Superior temporal gyrus (tissue), 1 donor: ENCODE measurements at regions not wholly inside any gene's neighbourhood (a gene's known extent, or its start where the extent isn't known, plus 50 kb on each side); places are given as distances from the start of the nearest gene placed in this dataset.
"Not testable (repeated sequence)": the region's sequence is repeated elsewhere in the genome, so short reads cannot be mapped to it uniquely, and the experiment has no call there.

Experiments used
- DNase-seq: peaks from one replicate; pipeline ENCODE4 v3.0.0-alpha.2; 2016; ENCODE audit errors: extremely low spot score

DNA sequence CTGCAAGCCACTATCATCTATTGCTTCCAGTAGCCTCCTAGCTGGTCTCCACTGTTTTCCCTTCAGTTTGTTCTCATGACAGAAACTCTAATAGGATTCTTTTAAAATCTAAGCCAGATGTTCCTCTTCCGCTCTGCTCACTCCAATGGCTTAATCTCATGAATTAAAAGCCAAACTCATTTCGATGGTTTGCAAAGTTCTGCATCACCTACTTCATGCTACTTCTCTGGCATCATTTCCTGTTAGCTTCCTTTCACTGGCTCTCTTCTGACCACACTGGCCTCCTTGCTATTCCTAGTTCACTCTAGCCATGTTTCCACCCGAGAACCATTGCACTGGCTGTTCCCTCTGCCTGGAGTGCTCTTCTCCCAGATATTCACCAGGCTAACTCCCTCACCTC is 102.0 kb upstream of the LSM6 start:
- DNase-seq: no peak

DNA sequence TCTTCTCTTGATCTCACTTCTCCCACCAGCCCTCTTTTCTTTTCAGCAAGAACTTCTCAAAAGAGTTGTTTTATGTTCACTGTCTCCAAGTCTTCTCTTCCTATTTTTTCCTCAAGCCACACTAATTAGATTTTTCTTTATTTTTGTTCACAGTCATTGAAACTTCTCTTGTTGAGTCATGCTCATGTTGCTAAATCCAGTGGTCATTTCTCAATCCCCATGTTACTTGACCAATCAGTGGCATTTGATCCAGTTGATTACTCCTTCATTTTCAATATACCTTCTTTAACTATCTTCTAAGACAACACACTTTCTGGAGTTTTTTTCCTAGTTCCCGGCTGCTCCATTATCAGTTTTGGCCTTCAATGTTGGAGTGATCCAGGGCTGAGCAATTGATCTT is 103.1 kb upstream of the LSM6 start:
- no peak for DNase-seq

DNA sequence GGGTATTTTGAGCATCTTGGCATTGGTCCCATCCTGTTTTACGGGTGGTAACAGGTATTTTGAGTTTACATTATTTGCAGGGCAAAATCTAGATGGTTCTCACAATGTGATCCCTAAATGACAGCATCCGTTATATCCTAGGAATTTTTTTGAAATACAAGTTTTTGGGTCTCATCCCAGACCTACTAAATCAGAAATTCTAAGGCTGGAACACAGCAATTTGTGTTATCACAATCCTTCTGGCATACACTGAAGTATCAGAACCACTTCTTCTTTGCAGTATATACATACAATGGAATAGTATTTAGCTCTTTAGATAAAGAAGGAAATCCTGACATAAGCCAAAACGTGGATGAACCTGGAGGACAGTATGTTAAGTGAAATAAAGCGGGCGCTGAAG is 104.1 kb upstream of the LSM6 start:
- DNase-seq: no peak

DNA sequence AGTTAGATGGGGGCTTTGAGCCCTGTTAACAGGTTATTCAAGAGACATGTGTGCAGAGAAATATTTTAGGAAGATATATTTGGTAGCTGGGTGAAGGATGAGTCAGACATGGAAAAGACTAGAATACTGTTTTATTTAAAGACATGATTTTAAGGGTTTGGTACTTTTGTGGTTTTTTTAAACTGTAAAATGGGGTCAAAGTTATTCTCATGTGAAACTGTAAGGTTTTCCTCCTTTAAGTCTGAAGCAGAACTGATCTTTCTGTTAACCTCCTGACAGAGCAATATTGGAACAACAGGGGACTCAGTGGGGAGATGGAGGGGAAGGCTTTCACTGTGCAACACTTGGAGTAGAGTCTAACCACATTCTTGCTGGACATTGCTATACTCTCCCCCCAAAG is 112.4 kb upstream of the LSM6 start:
- DNase-seq: no peak

DNA sequence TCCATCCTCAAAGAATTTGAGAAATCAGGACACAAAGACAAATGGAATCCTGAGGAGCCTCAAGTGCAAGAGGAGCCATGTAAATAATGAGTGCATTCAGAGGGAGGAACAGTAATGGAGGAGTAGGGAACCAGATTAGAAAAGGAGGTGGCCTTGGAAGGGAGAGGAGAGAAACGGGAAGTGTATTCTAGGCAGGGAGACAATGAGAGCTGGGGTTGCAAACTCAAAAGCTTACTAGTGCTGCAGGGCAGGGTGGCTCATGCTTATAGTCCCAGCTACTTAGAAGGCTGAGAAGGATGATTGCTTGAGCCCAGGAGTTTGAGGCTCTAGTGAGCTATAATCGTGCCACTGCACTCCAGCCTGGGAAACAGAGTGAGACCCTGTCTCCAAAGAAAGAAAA is 113.2 kb upstream of the LSM6 start:
- DNase-seq: no peak

DNA sequence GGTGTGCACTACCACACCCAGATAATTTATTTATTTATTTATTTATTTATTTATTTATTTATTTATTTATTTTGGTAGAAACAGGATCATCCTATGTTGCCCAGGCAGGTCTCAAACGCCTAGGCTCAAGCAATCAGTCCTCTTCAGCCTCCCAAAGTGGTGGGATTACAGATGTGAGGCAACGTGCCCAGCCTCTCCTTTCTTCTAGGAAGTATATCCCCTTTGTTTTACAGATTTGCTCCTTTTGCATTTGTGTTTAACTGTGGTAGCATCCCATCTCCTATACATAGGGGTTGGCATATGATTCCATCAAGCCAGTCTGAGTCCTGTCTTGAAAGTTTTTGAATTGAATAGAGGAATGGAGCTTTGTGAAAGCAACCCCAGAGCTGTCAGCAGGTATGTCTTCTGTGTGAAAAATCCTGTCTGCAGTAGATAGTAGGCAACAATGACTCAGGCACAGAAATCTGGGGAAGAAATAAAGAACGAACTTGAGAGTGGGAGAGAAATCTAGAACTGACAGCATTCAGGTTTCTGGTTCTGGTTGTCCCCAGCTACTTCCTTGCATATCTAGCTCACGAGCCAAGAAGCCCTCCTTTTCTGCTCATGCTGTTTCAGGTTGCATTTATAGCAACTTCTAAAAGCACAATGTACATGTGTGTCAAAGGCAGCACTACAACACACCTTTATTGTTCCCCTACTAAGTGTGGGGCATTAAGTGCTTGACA is 113.7 kb upstream of the LSM6 start:
- no peak for DNase-seq

DNA sequence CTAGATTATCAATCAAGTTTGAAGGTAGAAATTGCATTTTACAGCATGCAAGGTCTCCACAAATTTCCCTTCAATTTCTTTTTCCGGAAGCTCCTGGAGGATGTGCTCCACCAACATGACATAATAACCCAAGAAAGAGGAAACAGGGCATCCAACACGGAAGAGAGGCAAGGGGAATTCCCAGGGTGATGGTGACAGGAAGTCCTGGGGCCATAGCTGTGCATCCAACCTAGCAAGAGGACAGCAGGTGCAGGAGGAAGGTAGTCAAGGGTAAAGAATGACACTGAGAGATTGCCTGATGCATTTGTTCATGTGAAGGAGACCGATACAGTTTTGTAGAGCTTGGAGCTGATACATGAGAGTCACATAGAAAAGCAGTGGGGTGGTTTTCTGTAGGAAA is 115.7 kb upstream of the LSM6 start:
- no peak for DNase-seq

DNA sequence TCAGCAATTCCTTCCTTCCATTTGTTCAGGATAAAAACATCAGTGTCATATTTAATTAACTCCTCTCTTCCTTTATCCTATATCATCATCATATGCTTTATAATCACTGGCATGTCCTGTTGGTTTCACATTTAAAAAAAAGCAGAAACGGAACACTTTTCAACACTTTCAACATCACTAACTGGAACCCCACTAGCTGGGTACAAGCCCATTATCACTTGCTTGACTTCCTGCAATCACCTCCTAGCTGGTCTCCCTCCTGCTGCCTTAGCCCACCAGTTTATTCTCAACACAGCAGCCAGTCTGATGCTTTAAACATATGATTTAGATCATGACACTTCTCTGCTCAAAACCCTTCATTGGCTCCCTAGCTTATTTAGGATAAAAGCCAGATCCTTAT is 116.4 kb upstream of the LSM6 start:
- DNase-seq: no peak

DNA sequence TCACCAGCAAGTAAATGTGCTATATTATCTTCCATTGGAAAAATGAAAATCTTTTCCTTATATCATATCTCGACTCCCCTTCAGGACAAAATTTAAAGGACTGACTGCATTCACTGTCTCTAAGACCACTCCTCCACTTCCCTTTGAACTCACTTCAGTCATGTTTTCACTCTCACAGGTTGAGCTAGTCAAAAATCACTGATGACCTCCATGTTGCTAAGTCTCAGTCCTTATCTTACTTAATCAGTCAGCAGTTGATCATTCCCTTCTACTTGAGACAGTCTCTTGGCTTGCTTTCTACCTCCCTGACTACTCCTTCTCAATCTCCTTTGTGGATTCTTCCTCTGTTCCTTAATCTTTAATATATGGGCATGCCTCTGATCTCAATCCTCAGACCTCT is 117.0 kb upstream of the LSM6 start:
- DNase-seq: no peak

DNA sequence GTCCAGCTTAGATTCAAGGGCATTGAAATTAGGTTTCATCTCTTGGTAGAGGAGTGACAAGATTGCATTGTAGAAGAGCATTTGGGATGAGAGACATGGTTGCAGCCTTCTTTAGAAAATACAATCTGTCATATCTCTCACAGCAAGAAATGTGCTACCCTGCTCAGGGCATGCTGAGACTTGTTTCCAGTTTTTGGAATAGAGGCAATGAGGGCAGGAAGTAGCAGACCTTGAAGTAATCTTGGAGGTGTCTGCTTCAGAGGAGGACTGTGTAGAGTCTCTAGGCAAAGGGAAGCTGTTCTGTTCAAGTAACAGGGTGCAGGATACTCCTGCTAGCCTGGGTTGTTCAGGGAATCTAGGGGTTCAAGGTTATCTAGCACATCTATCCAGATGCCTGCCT is 116.1 kb upstream of the ZNF827 start:
- DNase-seq: no peak

DNA sequence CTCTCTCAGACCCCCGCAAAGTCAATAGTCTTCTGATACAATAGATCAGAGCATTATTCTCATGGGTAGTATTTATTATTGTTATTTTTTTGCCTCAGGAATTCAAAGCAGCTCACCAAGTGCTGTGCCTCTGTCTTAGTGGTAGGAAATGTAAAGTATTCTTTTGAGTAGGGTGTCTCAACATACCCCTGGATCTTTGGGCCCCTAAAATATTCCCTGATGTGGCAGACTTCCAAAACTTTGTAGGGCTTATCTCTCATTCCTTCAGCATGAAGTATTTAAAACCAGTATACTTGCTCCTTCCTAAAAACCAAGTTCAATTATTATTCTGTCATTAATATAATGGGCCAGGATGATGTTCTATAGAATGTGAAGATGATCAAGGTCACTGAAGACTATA is 115.3 kb upstream of the ZNF827 start:
- no peak for DNase-seq

DNA sequence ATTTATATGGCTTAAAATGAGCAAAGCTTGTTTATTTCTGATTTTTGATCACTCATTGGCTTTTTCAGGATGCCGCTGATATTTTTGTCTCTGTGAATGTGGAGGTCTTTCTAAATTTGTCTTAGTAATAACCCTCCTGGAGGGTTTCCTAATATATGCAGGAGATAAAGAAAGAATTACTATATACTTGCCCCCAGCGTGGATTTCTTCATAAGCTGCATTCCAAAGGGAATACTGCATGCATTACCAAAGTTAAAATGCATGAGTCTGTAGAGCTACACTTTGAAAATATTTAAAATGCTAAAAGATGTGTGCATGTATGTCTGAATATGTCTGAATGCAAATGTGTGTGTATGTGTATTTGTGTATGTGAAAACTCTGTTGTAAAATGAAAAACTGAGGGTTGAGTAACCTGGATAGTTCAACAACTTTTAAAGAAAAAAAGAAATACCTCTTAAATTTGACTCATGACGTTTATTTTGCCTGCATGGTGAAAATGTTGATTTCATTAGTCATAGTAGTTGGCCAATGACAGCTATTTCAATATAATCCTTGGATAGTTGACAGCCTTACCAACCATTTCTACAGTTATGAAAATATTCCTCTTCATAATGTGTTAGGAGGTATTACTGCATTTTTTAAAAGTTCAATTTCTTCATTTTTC is 113.2 kb upstream of the ZNF827 start:
- DNase-seq: no peak

DNA sequence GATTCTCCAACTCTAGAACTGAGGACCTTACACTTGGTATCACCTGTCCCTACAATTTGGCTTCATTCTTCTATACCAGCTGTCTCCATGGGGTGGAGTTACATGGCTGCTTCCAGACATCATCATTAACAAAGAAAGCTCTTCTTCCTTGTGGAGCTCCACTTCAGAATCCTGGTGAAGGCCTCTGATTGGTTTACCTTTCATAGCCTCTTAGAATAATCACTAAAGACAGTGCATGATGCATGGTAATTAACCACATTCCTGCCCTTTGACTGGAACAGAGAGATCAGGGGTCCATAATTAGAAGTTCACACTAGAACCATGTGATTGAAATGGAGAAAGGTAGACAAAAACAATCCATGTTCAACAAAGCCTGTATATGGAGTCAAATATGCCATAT is 112.6 kb upstream of the ZNF827 start:
- DNase-seq: no peak

DNA sequence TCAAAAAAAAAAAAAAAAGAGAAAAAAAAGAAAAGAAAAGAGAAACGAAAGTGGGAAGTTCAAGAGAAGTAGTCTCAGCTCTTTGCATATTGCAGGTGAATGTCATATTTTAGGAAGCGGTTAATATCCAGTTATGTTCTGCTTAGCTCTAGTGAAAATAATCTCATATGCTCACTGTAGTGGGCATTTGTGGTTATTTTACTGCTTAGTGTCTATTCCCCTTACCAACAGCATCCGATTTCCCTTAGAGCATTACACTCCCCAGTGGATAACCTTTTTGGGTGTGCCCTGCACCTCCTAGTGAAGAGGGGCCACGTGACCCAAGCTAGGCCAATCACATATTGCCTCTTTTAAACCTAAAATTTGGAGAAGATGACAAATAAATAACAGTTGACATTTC is 111.2 kb upstream of the ZNF827 start:
- DNase-seq: no peak

DNA sequence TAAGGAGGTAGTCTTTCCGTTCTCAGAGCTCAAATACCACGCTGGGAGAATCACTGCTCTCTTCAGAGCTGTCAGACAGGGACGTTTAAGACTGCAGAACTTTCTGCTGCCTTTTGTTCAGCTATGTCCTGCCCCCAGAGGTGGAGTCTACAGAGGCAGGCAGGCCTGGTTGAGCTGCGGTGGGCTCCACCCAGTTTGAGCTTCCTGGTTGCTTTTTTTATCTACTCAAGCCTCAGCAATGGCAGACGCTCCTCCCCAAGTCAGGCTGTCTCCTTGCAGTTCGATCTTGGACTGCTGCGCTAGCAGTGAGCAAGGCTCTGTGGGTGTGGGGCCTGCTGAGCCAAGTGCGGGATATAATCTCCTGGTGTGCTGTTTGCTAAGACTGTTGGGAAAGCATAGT is 109.1 kb upstream of the ZNF827 start:
- not testable (repeated sequence) for DNase-seq

DNA sequence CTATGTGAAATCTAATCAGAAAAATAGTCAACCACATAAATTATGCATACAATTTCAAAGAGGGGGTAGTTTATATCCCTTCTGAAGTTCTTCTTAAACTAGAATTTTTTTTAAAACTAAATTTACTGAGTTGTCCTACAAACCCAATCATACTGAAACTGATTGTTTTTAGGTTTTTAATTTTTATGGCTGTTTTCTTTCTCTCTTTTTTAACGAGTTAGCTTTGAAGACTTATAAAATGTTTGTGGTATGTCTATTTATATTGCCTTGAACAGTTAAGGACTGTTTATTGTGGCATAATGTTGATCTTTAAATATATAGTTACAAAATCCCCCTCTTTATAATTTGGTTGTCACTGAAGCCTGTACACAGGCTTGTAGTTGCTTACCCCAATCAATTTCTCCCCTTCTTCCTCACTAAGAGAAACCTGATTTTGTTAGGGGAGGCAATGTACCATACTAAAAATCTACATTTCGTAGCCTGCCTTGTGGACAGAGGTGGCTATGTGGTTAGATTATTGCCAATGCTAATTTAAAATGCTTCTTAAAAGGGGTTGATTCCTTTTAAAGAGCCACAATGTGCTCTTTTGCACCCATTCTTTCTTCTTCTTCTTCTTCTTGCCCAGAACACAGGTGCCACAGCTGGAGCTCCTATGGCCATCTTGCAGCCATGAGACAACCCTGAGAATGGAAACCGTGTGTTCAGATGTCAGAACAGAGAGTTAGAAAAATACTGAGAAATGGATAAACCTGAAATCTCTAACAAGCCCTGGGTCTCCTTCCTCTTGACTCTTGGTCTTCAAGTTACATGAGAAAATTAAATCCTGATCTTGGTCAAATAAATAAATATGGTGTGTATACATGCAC is 102.7 kb upstream of the ZNF827 start:
- no peak for DNase-seq

DNA sequence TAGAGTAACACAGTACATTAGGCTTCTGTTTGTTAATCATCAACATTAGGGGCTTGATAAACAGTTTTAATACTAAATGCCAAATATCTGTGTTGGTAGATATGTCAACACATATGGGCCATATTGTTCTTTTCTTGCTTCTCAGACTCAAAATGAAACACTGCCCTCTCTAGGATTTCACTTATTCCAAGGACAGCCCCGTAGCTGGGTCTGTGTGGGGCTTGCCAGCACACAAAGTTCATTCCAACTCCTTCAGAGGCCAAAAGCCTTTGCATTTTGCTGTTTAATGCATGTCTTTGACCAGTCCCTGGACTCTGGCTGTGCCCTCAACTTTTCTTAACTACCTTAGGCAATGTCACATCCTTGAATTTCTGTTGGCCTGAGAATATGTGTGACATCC is 102.0 kb upstream of the ZNF827 start:
- DNase-seq: no peak

DNA sequence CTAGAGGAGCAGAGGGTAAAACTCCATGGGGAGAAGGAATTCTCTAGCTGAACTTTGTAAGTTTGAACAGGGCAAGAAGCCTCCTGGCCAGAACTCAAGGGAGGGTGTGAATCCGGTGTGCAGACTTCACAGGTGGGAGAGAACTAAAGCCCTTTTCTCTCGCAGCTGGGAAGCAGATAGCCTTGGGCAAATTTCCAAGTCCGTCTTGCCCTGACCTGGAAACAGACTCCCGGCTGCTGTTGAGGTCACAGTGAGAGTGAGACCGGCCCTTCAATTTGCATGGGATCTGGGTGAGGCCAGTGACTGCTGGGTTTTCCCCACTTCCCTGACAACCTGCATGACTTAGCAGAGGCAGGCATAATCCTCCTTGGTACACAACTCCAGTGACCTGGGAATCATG is 94.5 kb upstream of the ZNF827 start:
- no peak for DNase-seq

DNA sequence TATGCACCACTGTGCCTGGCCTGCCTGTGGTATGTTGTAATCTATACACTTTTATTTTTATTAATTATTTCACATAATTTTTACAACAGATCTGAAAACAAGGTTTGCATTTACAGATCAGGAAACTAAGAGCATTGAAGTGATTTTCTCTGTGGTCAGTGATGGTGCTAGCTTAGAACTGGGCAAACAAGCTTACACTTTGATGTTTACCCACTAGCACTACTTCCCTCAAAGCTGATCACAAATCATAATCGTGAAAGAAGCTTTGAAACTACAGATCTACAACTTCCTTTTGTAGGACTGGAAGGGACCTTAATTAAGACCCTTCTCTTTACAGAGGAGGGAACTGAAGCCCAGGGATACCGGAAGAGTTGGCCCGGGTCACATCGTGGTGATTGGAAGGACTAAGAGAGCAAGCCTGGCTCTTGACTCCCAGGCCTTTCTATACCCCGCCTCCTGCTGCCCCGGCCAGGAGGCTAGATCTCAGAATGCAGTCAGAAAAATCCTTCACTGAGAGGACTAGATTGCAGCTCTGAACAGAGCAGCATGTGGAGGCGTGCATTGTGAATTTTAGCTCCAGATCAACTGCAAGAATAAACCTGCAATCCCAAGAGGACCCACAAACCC is 93.7 kb upstream of the ZNF827 start:
- DNase-seq: no peak

DNA sequence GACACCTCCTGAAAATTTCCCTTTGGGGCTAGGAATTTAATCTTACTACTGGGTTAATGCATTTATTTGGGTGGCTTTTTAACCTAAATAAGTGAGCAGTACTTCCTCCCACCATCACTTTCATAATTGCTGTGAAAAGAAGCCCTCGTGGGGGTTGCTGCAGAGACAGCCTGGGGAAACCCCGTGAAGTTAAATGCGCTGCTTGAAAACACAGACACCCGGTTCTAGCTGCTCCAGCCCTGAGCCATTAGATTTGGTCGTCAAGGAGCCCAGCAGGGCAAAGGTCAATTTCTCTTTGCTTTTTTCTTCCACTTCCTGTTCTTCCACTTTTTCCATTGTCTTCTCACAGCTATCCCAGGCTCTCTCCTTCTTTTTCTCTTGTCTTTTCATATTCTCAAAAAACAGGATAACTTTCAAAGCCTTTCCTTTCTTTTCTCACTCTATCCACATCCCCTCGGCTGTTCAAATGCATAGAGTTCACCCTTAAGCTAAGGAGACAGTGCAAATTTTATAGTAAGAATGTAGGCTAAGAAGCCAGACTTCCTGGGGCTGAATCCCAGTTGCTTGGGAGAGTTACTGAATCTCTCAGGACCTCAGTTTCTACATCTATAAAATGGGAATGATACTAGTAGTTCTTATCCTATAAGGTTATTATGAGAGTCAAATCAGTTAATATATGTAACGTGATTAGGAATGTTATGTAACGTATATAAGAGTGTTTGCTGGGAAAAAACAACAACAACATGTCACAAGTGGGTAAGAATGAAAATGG is 91.5 kb upstream of the ZNF827 start:
- DNase-seq: no peak

DNA sequence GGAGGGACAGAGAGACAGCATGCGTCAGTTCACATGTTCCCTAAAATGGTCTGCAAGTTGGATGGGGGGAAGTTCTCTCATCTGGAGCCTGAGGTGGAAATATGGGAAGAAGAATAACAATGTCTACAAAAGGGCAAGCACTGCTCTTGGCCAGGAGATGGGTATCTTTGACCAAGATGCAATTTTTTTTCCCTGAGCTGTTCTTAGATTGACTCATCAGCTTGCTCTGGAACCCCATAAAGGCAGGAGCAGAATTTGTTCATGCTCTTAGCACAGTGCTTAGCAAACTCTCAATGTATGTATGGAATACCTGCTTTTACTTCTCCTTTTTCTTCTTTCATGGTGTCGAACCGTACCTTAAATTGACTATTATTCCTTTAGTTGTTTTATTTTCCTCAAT is 90.5 kb upstream of the ZNF827 start:
- DNase-seq: no peak

DNA sequence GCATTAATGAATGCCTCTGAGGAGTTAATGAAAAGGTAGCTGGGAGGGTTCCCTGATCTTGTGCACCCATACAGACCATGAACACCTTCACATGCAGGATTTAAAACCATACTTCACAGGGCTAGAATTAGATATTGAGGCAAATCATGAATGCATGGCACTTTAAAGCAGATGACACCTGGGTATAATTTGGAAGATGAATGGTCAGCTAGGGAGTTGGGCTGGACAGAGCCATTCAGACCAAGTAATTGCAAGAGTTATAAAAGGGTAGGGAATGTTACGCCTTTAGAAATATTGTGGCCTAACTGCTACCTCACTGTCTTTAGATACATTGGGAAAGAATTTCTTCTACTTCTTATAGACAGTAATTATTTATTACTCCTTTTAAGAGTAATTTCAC is 89.1 kb upstream of the ZNF827 start:
- DNase-seq: no peak
